HK-2 (cell line): ENCODE measurements at regions not wholly inside any gene's neighbourhood (a gene's known extent, or its start where the extent isn't known, plus 50 kb on each side); places are given as distances from the start of the nearest gene placed in this dataset.

ENCODE experiments used
- DNase-seq: peaks from one replicate; pipeline ENCODE4 v3.0.0-alpha.2; 2018; ENCODE audit not compliant: unreplicated experiment

DNA sequence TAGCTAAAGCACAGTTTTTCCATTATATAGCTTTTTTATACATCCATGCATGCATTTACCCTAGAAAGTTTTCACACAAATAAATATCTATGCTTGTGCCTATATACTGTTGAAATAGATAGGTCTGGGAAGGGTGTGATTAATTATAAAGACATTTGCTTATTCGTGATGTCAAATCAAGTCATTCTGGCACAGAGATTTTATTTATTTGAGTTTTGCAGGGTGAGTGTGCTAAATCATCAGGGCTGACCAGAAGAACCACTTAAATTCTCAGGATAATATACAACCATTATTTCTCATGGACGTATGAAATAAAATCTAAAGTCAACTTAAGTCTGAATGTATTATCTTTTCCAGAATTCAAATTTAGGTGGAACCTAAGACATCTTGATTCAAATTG lies 295.5 kb downstream of the EPHA4 start:
- DNase-seq, result no peak

DNA sequence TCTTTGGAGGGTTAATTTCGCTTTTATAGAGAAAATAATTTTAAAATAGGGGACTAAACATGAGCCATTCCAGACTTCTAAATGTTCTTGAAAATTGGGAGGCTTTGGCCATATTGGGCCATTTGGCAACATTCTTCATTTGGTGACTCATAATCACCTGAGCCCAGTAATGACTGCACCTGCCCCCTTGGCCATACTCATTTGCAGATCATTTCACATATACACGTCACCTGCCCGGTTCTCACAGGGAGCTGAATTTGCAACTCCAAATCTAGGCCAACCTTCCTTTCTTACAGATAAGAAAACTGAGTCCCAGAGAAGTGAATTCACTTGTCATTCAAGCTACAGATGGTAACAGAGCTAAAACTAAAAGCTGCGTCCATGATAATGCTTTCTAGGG lies 289.7 kb downstream of the EPHA4 start:
- no peak for DNase-seq

DNA sequence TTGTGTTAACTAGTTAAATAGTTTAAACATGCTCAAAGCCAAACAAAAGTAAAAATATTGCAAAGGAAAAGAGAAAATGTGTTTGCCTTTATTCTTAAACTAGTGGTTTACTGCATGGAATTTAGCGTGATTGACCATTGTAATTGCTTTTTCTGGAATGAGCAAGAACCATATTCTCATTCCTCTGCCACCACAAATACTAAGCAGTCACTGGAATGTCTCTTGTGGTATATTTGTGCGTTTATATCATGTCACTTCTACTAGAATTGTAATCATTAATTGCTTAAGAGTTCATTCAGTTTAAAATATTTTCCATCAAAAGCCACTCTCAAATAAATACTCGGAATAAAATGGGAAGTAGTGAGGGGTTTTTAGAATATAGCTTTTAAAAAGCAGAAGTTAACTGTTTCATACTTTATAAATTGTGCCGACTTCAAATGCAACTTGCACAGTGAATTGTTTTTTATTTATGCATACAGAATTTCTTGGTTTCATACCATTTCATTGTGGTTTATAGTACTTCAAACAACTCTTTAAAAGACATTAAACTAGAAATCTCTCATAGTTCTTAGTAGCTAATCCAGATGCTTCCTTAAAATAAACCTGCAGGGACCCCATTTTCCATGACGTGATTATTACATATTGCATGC lies 288.1 kb downstream of the EPHA4 start:
- DNase-seq, result no peak

DNA sequence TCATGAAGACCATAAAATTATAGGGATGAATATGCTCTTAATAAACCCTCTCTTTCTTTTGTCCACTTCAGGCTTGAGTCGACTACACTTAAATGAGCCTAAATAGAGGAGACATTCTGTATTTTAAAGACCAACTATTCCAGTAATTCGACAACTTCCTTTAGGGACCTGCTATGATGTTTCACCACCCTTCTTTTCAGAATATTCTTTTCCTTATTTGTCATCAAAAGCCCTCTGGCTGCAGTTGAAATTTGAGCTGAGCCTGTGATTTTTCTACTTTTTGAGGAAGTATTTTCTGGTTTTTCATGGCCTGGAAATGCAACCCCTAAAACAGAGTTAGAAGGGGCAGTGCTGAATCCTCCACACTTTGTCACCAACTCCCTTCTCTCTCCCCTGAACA lies 287.0 kb downstream of the EPHA4 start:
- no peak for DNase-seq

DNA sequence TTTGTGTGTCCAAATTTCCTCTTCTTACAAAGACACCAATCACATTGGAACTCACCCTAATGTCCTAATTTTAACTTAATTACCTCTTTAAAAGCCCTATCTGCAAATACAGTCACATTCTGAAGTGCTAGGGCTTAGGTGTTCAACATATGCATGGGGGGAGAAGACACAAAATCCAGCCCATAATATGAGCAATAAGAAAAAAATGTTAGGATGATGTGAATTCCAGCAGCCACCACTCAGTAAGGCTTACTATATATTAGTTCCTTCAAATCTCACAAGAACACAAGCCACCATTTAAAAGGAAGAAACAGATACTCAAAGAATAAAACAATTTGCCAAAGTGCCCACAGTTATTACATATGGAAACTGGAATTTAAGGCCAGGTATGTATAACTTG lies 285.7 kb downstream of the EPHA4 start:
- no peak for DNase-seq

DNA sequence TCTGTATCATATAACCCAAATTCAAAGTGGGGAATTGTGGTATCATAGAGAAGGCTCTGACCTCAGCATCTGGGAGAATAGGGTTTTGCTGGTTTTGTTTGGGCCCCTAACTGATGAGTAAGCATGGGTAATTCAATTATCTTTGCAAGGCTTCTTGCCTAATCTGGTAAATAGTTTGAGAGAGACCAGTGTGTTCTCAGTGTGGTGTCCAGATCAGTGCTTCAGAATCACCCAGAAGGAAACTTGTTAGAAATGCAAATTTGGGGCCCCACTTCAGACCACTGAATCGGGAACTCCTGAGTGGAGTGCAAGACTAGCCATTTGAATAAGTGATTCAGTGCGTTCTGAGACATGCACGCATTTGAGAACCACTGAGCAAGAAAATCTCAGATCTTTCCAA lies 282.7 kb downstream of the EPHA4 start:
- no peak for DNase-seq

DNA sequence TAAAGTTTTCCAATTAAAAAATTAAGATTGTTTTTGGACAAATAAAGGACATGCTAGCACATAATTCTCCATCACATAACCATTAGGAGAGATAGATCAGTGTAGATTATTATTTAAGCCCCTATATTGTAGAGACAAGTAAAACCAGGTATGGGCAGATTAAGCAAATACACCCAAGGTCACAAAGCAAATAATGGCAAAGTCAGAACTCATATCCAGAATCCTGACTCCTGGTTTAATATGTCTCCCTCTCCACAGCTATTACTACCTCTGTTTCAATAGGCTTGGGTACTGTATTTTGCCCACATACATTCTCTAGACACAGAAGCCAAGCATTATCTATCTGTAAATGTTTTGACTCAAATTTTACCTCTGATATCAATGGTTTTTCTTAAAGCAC lies 282.3 kb downstream of the EPHA4 start:
- no peak for DNase-seq

DNA sequence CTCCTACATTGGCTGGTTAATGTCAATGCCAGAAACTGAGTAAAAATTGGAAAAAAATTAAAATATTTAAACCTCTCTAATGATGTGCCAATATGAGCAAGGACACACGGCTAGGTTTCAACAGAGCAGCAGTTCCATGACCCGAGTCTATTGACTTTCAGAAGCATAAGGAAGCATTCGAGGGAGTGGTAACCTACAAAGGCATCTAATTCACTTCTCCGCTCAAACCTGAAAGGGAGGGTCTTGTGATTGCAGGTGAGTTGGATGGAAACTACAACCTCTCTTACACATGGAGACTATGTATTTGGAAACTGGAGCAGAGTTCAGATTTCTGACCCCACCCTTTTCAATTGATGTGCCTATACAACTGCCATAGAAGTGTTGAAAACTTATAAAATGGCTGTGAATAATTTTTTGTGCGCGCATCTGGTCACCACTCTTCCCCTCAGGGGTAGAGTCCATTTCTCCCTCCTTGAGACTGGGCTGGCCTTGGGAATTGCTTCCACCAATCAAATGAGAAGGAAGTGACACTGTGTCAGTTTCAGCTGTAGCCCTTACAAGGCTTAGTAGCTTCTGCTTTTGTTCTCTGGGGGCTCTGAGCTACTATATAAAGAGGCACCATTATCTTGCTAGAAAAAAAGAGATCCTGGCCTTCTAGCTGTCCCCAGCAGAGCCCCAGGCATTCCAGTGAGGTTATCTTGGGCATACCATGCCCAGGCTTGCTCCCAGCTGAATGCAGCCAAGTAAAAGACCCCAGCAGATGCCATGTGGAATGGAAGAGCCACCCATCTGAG lies 278.0 kb downstream of the EPHA4 start:
- DNase-seq, result no peak

DNA sequence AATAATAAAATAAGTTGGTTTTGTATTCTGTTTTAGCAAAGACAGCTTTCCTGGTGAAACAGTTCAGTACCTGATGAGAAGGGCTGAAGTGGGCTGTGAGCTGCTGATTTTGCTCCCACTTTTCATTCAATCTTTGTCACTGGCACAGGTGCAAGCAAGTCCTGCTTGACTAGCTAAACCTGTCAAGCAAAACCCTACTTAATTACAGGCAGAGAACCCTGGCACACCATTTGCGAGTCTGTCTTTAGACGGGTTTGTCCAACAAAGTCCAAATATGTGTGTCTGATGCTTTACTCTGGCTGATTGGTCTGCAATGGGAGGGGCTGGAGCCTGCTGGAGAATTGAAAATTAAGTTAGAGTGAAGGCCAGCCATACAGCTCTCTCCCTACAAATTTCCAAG lies 267.2 kb downstream of the EPHA4 start:
- DNase-seq, result no peak

DNA sequence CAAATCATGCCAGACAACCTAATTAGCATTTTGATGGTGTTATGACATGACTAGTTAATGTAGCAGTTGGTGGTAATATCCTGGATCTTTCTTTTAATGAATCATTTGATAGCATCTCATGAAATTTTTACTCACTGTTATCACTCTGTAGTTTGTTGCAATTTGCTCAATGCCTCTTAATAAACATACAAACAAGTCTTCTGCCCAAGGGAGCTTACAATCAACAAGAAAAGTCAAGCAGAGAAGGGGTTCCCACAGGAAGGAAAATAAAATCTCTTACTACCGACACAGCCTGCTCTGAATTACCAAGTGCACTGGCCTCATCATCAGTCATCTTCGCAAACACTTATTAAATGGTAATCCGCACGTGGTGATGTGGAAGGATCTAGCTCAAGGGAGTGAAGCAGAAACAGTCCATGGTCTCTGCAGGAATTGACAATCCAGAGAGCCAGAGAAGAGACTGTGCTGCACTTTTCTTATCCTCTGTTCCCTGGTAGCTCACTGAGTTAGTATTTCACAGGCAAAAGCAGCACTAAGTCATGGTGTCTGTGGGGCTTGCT lies 263.5 kb downstream of the EPHA4 start:
- no peak for DNase-seq

DNA sequence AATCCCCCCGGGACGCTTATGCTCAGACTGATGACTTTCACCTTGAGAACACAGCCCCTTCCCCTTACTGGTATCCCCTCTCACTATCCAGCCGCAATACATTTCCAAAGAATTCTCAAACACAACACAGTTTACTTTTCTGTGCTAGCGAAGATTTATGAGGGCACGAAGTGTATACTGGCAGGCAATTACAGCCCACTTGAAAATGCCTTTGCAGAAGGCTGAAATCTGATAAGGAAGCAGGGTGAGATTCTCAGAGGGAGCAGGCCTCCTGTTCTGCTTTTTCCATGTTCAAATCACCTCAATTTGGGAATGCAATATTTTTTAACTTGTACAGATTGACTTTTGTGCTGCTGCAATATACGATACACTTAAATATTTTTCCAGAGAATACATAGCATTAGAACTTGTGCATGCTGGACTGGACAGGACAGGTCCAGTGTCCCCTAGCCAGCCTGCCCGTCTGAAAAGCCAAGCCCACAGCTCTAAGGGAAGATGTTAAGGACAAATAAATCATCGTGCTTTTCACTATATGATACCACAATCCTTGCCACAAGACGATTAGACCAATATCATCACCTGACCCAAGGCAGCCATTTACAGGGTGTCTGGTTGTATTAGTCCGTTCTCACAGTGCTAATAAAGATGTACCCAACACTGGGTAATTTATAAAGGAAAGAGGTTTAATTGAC lies 262.1 kb downstream of the EPHA4 start:
- no peak for DNase-seq

DNA sequence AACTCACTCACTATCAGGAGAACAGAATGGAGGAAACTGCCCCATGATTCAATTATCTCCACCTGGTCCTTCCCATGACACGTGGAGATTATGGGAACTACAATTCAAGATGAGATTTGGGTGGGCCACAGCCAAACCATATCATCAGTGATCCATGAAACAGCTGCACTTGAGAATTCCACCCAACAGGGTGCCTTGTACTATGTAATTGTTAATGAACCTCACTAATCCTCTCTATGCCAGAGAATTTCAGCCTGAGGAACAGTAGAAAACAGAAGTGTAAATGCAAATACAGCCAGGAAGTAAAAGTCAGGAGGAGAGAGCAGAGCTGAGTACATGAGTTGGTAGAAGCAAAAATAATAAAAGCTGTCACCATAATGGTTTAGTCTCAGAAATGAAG lies 261.4 kb downstream of the EPHA4 start:
- DNase-seq, result no peak

DNA sequence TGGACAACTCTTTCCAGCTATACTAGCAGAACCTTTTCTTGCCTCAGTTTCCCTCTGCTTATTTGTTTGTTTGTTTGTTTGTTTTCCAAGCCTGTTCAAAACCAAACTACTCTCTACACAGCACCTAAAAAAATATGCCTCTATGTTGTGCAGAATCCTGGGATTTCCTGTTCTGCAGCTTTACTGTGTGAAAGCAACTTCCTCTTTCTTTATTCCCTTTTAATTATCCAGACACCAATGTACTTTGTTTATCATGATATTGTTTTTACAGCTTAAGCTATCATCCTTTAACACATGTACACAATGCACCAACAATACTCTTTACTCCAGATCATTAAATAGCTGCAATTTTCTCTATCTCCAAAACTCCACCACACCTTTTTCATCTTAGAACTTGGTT lies 259.5 kb downstream of the EPHA4 start:
- no peak for DNase-seq

DNA sequence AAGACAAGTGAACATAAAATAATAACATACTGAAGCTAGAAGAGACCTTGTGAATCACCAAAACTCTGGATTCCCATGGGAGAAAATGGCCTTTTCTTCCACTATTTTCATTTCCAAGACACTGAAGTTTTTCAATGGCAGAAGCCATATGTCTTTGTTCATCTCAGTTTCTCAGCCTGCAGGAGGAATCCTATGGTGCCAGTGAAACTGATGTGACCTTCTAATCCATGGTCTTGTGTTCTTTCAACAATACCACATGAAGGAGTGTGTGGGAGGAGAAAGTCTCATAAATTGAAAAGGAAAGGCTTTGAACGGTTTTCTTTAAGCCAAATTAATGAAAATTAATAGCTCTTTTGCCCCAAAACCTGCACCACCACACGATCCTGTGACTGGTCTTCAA lies 257.3 kb downstream of the EPHA4 start:
- no peak for DNase-seq

DNA sequence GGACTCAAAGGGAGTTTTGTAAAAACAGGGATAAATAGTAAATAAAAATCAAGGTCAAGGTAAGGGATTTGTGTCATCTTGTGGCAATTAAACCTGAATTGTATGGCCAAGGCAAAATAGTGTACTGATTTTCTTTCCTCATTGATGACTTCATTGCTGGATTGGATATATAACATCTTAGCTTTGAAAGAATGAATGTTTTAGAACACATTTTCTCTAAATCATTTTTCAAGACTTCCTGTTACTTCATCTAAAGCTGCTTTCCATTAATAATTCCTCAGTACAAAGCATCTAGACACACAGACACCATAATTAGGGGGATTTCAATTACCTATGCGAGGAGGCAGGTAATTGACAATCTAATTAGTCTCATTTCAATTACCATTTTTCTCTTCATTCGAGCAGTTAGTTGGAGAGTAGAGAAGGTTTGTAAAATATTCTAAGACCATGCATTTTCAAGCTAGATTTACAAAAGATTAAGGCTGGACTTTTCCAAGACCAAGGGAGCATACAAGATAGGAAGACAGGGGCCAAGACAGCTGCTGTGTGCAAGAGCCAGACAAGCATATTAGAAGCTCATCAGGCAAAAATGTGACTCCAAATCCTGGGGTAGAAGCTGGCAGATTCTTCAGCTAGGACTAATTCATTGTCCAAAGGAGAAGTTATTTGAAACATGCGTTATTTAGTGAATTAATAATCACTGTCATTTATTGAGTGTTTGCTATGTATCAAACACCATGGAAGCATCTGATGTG lies 253.6 kb downstream of the EPHA4 start:
- no peak for DNase-seq

DNA sequence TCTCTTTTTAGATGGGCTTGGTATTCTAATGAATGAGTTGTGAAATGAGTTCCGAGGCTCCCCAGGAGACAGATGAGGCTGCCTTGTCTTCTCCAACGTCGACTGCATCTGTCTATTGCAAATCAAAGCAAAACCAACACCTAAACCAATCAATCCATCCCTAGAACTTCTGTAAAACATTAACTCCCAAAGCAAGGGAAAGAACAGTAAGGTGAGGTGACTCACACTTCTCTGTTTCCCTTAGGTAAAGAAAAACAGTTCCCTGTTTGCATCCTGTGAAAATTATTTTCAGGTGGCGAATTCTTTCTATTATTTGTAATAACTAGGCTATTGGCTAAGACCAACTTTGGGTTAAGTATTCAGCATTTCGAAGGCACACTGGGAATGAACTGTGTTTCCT lies 249.4 kb downstream of the EPHA4 start:
- DNase-seq, result no peak

DNA sequence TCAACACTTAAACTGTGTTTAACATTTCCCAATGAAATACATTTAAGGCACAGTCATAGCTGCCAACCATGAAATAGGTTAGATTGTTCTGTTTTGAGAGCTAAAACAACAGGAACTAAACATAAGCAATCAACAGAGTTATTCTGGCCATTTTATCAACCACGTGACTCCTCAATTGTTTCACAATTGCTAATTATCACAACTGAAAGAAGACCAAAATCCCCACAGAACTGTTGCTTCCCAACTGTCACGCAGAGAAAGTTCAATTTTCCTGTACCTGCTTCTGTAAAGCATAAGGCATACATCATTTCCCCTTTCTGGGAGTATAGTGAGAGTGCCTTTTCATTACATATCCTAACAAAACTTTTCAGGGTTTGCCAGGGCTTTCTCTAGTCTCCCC lies 248.6 kb downstream of the EPHA4 start:
- no peak for DNase-seq

DNA sequence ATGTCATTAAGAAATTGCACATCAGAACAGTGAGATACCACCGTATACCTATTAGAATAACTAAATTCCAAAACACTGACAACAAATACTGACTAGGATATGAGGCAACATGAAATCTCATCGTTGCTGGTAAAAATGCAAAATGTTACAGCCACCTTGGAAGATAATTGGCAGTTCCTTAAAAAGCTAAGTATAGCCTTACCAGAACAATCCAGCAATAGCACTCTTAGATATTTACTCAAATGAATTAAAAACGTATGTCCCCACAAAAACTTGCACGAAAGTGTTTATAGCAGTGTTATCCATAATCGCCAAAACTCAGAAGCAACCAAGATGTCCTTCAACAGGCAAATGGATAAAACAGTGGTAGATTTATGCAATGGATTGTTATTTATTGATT lies 241.7 kb downstream of the EPHA4 start:
- DNase-seq, result no peak

DNA sequence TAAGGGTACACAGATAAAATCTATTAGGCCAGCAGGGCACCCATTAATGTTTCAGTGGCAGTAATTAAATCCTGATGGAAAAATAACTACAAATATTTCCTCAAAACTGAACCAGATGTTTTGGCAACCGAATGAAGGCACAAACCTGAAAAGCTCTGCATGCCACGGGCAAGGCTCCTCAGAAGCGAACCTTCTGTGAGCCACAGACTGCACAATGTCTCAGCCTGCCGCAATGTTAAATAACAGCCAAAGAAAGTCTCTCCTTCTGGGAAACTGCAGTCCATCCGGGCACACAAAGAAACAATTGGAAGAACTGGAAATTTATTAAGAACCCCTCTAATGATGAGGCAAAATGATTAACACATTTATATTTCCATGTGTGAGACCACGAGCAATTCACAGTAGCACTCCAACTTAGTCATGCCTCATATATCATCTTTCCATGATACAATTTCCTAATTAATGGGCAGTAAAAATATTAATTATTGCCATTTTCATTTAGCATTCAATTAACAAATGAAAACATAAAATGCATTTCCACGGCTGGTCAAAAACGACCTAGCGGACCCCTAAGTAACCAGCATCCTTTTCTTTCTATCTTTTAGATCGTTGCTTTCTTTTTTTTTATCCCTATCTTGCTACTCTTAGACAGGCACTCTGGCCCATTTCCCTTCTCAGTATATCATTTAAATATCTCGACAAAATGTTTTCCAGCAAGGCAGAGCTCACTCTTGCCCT lies 237.5 kb downstream of the EPHA4 start:
- no peak for DNase-seq

DNA sequence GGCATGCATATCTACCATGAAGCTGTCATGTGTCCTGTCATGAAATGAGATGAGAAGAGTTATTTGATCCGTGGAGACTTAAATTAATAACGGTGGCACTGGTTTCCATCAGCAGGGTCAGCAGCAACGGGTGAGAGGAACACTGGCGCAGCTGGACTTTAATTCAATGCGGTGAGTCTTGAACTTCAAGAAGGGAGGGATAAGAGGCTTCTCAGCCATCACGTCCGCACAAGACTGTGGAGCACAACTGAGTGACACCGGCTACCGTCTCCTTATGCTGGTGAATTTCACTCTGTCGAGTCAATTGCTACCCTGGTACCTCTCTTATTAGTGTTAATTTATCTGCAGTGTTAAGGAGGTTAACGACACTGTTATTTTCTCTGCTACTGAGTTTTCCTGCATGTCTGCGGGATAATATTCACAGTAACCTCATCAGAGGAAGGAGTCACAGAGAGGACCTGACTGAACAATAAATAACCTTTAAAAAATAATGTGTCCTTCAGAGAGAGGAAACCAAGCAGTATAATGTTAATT lies 236.8 kb downstream of the EPHA4 start:
- no peak for DNase-seq

DNA sequence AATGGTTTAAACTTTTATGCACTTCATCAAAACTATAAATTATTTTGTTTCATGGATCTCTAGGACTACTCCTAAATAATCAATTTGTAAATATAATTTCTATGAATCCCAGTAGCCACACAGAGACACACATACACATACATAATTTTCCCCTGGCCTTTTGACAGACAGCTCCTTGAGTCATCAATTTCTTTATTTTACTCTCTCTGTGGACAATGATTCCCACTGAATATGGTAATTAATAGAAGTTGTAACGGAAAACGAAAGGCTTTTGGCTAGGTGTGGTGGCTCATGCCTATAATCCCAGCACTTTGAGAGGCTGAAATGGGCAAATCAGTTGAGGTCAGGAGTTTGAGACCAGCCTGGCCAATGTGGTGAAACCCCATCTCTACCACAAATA lies 235.1 kb downstream of the EPHA4 start:
- no peak for DNase-seq
